ENCODE measurements at regions not wholly inside any gene's neighbourhood (a gene's known extent, or its start where the extent isn't known, plus 50 kb on each side); places are given as distances from the start of the nearest gene placed in this dataset.
"Not testable (repeated sequence)": the region's sequence is repeated elsewhere in the genome, so short reads cannot be mapped to it uniquely, and the experiment has no call there.

DNA sequence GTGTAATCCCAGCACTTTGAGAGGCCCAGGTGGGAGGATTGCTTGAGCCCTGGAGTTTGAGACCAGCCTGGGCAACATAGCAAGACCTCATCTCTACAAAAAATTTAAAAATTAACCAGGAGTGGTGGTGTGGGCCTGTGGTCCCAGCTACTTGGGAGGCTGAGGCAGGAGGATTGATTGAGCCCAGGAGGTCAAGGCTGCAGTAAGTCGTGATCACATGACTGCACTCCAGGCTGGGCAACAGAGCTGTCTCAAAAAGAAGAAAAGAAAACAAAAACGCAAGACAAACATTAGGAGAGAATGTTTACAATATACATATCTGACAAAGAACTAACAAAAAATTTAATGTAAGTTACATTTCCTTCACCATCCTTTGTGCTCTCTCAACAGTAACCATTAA lies 150.2 kb downstream of the SKIDA1 start:
- TF ChIP-seq, protein P1, sequence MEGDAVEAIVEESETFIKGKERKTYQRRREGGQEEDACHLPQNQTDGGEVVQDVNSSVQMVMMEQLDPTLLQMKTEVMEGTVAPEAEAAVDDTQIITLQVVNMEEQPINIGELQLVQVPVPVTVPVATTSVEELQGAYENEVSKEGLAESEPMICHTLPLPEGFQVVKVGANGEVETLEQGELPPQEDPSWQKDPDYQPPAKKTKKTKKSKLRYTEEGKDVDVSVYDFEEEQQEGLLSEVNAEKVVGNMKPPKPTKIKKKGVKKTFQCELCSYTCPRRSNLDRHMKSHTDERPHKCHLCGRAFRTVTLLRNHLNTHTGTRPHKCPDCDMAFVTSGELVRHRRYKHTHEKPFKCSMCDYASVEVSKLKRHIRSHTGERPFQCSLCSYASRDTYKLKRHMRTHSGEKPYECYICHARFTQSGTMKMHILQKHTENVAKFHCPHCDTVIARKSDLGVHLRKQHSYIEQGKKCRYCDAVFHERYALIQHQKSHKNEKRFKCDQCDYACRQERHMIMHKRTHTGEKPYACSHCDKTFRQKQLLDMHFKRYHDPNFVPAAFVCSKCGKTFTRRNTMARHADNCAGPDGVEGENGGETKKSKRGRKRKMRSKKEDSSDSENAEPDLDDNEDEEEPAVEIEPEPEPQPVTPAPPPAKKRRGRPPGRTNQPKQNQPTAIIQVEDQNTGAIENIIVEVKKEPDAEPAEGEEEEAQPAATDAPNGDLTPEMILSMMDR (IDR thresholded peaks at IDR 0.05) = not testable (repeated sequence)
- TF ChIP-seq POLR2A (IDR thresholded peaks at IDR 0.05) = not testable (repeated sequence)
